GM21786 (cell line): ENCODE measurements at regions not wholly inside any gene's neighbourhood (a gene's known extent, or its start where the extent isn't known, plus 50 kb on each side); places are given as distances from the start of the nearest gene placed in this dataset.
"Not testable (repeated sequence)": the region's sequence is repeated elsewhere in the genome, so short reads cannot be mapped to it uniquely, and the experiment has no call there.

ENCODE experiments used
- ATAC-seq: cut with Tn5 transposase; IDR thresholded peaks from one replicate; pipeline ENCODE4 v1.9.1; 2021; ENCODE audit not compliant: unreplicated experiment

DNA sequence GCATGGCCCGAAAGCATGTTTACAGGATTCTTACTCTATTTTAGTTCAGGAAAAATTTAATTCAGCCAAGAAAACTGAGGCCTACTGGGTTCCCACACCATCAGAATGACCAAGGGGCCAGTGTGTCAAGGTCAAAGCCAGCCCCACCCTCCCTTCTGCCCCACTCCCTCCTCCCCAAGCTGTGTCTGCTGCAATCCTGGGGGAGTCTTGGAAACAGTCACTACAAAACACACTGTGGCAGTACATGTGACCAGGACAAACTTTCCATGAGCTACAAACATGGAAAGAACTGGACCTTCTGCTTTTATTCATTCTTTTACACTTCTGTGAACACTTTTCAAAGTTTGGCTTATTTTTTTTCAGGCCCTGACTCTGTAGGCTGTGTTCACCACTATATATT lies 1228.8 kb upstream of the TMEM132C start:
- ATAC-seq, result no peak

DNA sequence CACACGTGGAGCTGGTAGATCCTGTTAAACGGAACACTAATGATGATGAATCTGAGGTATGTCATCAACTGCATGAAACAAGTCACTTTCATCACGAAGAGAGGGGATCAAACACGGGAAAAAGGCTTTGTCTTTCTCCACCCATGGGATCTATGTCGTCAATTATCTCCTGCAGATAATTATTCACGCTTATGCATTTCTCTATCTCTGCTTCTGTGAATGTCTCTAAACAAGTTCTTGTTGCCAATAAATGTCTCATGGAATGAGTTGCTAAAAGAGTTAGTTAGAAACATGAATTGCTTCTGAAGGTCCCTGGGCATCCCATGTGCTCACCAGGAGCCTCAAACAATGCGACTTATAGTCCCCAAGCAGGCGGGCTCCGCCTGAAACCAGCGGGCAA lies 1228.2 kb upstream of the TMEM132C start:
- no peak for ATAC-seq

DNA sequence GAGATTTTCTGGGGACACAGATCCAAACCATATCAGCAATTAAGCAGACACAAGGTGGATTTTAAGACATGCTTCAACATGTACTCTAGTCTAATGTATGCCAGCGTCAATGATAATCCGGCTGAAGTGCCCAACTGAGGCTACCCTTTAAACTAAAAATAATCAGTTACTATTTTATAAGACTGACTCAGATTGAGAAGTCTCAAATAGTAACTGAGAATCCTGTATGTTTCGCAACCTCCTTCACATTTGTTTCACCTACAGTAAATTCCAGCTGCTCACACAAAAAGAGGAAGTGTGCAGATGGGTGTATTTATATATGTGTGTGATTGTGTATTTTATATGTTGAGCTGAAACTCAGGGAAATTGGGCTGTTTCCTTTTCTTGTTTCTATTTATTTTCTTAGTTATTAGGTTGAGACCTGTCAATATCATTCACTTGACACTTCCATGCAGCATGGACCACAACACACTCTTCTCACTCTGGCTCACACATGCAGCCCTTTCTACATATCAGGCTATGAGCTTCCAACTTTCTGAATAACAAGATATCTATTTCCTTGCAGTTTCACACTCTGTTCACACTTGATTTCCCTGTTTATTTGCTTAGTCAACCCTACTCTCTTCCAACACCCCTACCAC lies 1224.9 kb upstream of the TMEM132C start:
- ATAC-seq, result peak; percentile 92

- no peak for ATAC-seq
Measured at GRCh38 chr12:127043731-127044130, 1223.2 kb upstream of the TMEM132C start.

DNA sequence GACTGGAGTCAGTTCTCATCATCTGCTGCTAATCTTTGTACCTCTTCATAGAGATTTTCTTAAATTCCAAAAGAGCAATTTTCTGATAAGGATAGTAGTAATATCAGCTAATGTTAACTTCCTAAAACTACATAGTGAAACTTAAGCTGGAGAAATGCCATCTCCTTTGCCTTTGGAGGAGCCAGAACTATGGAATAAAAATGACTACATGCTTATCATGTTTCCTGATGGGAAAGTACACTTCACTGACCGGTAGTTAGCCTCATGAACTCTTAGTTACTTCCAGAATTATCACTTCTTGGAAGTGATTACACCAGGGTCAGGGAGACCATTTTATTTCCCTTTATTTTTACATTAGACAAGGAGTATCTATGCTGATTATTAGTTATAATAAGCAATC lies 1222.1 kb upstream of the TMEM132C start:
- ATAC-seq, result no peak

- no peak for ATAC-seq
Measured at GRCh38 chr12:127046467-127046866, 1220.5 kb upstream of the TMEM132C start.

DNA sequence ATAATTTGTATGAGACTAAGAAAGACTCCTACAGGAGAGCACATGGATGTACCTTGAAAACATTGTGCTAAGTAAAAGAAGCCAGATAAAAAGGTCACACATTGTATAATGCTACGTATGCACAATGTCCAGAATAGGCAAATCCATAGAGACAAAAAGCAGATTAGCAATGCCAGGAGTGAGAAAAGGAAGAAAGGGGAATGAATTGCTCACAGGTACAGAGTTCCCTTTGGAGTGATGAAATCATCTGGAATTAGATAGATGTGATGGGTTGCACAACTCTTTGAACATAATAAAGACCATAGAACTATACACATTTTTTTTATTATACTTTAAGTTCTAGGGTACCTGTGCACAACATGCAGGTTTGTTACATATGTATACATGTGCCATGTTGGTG lies 1218.9 kb upstream of the TMEM132C start:
- ATAC-seq, result no peak

DNA sequence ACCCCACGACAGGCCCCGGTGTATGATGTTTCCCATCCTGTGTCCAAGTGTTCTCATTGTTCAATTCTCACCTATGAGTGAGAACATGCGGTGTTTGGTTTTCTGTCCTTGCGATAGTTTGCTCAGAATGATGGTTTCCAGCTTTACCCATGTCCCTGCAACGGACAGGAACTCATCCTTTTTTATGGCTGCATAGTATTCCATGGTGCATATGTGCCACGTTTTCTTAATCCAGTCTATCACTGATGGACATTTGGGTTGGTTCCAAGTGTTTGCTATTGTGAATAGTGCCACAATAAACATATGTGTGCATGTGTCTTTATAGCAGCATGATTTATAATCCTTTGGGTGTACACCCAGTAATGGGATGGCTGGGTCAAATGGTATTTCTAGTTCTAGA lies 1218.4 kb upstream of the TMEM132C start:
- not testable (repeated sequence) for ATAC-seq

GRCh38 chr12:127051139-127051538 lies 1215.8 kb upstream of the TMEM132C start:
- ATAC-seq, result no peak

GRCh38 chr12:127052511-127053232 lies 1214.3 kb upstream of the TMEM132C start:
- ATAC-seq, result no peak

DNA sequence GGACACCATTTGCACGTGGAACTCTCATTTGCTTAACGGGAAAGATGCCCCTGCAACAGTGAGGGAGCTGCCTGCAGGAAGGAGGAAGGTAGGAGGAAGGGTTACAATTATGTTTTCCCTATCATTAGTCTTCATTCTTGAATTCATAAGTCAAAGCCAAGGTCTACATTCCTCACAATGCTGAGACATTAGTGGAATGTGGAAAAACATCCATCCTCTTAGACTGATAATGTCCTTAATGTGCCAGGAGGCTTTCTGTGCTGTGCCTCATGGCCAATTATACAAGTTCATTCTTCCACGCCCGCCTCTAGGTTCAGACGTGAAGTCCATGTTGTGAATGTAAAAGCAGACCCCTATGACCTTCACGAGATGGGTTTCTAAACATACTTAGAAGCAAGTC lies 1212.4 kb upstream of the TMEM132C start:
- ATAC-seq, result no peak

DNA sequence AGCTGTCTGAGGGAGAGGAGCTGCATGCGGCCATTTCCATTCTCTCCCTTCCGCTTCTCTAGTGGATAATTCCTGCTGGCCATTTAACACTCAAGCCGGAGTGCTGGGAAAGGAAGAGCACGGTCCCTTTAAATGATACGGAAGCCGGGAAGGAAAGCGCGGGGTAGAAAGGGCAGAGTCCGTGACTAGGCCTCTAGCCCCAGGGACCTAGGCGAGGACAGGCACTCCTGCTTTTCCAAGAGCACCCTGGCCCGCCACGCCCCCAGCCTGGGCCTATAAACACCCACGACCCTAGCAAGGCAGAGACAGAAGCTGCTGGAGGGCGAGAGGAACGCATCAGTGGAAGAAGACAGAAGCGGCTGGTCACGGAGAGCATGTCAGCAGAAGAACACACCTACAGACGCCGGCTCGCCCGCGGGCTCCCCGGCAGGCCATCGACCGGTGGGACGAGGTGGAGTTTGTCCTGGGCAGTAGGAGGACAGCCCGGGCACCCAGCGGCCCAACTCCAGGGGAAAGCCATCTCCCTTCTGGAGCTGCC lies 1206.6 kb upstream of the TMEM132C start:
- ATAC-seq, result no peak

- no peak for ATAC-seq
Measured at GRCh38 chr12:127060933-127061332, 1206.0 kb upstream of the TMEM132C start.

DNA sequence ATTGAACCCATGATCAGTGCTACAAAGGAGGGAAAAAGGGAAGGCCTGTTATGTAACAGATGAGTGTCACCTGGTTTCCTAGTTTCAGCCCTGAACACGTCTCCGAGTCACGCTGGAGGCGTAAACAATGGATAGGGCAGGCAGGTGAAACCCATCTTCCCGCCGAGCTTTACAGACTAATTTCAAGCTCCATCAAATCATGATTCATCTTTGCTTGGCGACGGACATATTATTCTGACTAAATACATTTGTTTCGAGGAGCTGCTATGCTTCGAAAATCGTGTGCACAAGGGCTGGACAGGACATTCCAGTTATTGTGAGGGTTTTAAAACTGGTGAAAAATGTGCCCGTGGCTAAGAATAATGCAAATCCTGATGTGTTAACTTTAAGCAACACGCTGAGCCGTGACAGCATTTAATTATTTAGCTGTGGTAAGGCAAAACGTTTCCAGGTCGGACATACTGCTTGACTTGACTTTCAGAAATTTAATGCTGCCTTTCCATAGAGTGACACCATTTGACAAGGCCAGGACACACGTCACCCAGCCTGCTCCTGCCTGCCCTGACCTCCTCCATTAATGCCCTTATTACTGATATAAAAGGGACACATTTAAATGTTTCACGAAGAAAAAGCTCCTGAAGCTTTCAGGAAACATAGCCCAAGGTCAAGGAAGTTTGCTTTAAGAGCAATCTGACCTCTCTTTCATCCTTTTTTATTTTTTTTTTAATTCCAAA lies 1203.5 kb upstream of the TMEM132C start:
- ATAC-seq, result no peak

DNA sequence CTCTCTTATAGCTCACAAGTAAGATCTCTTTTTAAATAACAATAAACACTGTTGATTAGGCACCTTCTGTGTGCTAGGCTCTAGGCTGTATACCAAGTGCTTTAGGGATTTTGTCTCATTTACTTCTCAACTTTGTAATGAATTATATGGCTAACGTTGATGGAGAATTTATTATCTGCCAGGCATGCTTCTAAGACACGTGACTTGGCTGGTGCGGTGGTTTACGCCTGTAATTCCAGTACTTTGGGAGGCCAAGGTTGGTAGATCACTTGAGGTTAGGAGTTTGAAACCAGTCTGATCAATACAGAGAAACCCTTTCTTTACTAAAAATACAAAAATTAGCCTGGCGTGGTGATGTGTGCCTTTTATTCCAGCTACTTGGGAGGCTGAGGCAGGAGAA lies 1202.8 kb upstream of the TMEM132C start:
- no peak for ATAC-seq

GRCh38 chr12:127065595-127065994 lies 1201.4 kb upstream of the TMEM132C start:
- ATAC-seq, result no peak

DNA sequence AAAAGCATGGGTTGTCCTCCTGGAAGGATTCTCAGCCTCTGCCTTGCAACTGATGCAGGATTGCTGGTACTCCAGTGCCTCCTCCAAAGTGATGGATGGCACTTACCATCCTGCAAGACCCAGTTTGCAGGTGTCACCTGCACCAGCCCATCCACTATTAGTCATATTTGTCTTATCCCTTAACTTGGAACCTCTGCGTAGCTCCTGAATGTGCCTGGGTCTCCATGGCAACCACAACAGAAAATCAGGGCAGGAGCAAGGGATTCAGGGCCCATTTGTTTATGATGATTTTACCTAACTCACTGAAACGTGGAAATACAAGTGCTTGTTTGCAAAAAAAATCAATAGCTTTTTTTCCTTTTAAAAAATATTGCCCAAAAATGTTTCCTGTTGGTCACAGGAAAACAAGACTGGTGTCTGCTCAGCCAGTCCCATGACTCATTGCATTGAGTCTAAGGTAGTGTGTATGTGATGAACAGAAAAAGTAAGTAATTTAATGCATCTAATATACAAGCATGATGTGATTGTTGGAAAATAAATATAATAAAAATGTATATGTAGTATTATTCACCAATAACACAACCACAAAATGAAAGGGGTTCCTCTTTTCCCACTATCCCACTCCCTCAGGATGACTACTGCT lies 1196.3 kb upstream of the TMEM132C start:
- no peak for ATAC-seq

GRCh38 chr12:127074161-127074560 lies 1192.8 kb upstream of the TMEM132C start:
- no peak for ATAC-seq

GRCh38 chr12:127075981-127076380 lies 1191.0 kb upstream of the TMEM132C start:
- no peak for ATAC-seq

DNA sequence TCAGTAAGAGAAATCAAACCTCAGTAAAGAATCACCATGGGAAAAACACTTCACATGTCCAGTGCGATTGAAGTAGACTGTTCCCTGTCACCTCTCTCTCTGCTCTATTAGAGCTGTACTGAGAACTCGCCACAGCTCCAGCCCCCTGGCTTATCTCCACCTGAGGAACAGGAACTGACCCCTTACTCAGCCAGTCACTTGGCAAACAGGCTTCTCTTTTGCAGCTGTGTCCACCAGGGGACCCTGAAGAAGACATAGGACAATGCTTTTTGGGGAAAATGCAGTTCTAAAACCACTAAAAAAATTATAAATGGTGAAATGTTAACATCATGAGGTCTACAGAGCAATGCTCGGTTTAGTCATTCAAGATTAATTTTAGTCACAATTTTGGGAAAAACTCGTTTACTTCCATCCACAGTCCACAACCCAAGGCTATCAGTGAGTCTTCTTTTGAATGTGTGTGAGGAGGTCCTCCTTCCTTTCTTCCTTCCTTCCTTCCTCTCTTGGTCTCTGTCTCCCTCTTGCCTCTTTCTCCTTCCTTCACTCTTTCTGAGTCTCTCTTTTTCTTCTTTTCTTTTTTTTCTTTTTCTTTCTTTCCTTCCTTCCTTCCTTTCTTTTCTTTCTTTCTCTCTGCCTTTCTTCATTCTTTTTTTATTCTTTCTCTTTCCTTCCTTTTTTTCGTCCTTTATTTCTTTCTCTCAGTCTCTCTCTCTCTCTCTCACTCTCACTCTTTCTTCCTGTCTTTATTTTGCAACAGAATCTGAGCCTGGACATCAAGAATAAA lies 1189.5 kb upstream of the TMEM132C start:
- ATAC-seq, result no peak
